Motor neuron (in vitro differentiated cells): ENCODE measurements at regions not wholly inside any gene's neighbourhood (a gene's known extent, or its start where the extent isn't known, plus 50 kb on each side); places are given as distances from the start of the nearest gene placed in this dataset.
A peak's percentile ranks its signal among the peaks of the same experiment; 100 is the strongest.
"Not testable (repeated sequence)": the region's sequence is repeated elsewhere in the genome, so short reads cannot be mapped to it uniquely, and the experiment has no call there.

Experiments used
- ATAC-seq, 8 experiments: fragments of 200-7000 bp; cut with Tn5 transposase; replicated peaks in 6 of 8; 2 replicates each; pipeline ENCODE4 v1.8.0; 2021; ENCODE audit warnings: mild to moderate bottlenecking in 8 of 8, moderate library complexity in 8 of 8
- H3K27ac ChIP-seq, 2 donors: fragments of 250-450 bp; sonication (Bioruptor Pico); 2 replicates each; pipeline ENCODE4 v1.9.0; 2021; ENCODE audit warnings: antibody characterized with exemption in 2 of 2, mild to moderate bottlenecking in 2 of 2, moderate library complexity in 1 of 2
- H3K4me1 ChIP-seq, 2 donors: fragments of 250-450 bp; sonication (Bioruptor Pico); replicated peaks in 1 of 2; 2 replicates each; pipeline ENCODE4 v1.6.1; 2021; ENCODE audit warnings: antibody characterized with exemption in 2 of 2, mild to moderate bottlenecking in 2 of 2, moderate library complexity in 1 of 2
- H3K4me3 ChIP-seq, 5 donors: fragments of 250-450 bp; sonication (Bioruptor Pico); 2 replicates each; pipeline ENCODE4 v1.9.0; 2021; ENCODE audit warnings: antibody characterized with exemption in 5 of 5, mild to moderate bottlenecking in 5 of 5, moderate library complexity in 4 of 5
- WGBS, 10 experiments: fragments of 450-650 bp; shearing (Covaris generic); methylation state at CpG; one replicate each; pipeline ENCODE4 v1.0.0; 2022; 5-methylcytosine and 5-hydroxymethylcytosine counted together
- in situ Hi-C, 9 experiments: fragments of 400-800 bp; cut with MboI; loops; one replicate each; pipeline ENCODE4 v1.15.0; 2021; ENCODE audit warnings: low sequenced_read_pairs in 9 of 9, low pct_unique_long_range_greater_than_20kb in 2 of 9; ENCODE audit not compliant: unreplicated experiment in 9 of 9

GRCh38 chr12:66751432-66752113 lies 72.7 kb upstream of the GRIP1 start:
- no peak overlapping the region for H3K27ac ChIP-seq
- peak in 4 of 8 experiments; percentile 29 to 44 (median 32) for ATAC-seq
- in situ Hi-C loops = no loop called here
- peaks cover 10 to 28% of the 10 kb centered on the region in 2 donors for H3K4me1 ChIP-seq
- WGBS, 10 experiments = 0 to 100% (median 84%) methylated on average over 1 of the region's 1 CpG; no CpG with 5 or more reads in 2 of the 10 experiments
- no peak overlapping the region for H3K4me3 ChIP-seq

- in situ Hi-C loops = no loop called here
- peaks cover 10 to 24% of the 10 kb centered on the region in 2 donors for H3K4me1 ChIP-seq
- H3K27ac ChIP-seq = peak overlapping the region; percentile 38 to 48
- peak in 2 of 8 experiments; percentile 13 to 44 for ATAC-seq
- H3K4me3 ChIP-seq = no peak overlapping the region
- WGBS, 10 experiments = 0 to 100% (median 67%) methylated on average over 1 of the region's 1 CpG; no CpG with 5 or more reads in 1 of the 10 experiments
These were observed 74.9 kb upstream of the GRIP1 start for GRCh38 chr12:66753810-66754209.

- Histone ChIP-seq H3K4me1 (peaks cover 10 to 24% of the 10 kb centered on the region in 2 donors), H3K27ac (no peak overlapping the region), H3K4me3 (no peak overlapping the region)
- no peak for ATAC-seq
- in situ Hi-C loops = no loop called here
- 0 to 100% (median 80%) methylated on average over 1 to 2 of the region's 2 CpGs; no CpG with 5 or more reads in 1 of the 10 experiments for whole genome bisulfite sequencing, 10 experiments
These were observed 77.0 kb upstream of the GRIP1 start for GRCh38 chr12:66755727-66756395.

GRCh38 chr12:66756631-66757030 lies 77.8 kb upstream of the GRIP1 start:
- in situ Hi-C loops = no loop called here

DNA sequence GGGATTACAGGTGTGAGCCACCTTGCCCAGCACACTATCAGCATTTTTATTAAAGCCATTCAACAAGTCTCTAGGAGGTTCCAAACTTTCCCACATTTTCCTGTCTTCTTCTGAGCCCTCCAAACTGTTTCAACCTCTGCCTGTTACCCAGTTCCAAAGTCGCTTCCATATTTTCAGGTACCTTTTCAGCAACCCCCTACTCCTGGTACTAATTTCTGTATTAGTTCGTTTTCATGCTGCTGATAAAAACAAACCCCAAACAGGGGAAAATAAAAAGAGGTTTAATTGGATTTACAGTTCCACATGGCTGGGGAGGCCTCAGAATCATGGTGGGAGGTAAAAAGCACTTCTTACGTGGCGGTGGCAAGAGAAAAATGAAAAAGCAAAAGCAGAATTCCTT lies 81.2 kb upstream of the GRIP1 start:
- H3K4me3 ChIP-seq, ATAC-seq, H3K27ac ChIP-seq, in situ Hi-C loops: not testable (repeated sequence)
- H3K4me1 ChIP-seq = peaks cover 8 to 26% of the 10 kb centered on the region in 2 donors
- 10 to 100% (median 80%) methylated on average over 1 to 4 of the region's 4 CpGs for WGBS, 10 experiments

More at GRCh38 chr12:66756631-66757030, 77.8 kb upstream of the GRIP1 start:
- H3K27ac ChIP-seq = no peak overlapping the region
- peaks cover 10 to 24% of the 10 kb centered on the region in 2 donors for H3K4me1 ChIP-seq
- WGBS, 10 experiments = 33 to 100% (median 89%) methylated on average over 1 of the region's 1 CpG; no CpG with 5 or more reads in 5 of the 10 experiments
- no peak overlapping the region for H3K4me3 ChIP-seq
- ATAC-seq = no peak

- Histone ChIP-seq H3K4me1 (peaks cover 15 to 46% of the 10 kb centered on the region in 2 donors), H3K27ac (peak overlapping the region; percentile 15 to 46), H3K4me3 (no peak overlapping the region)
- WGBS, 10 experiments = 0 to 80% (median 54%) methylated on average over 1 to 4 of the region's 4 CpGs
- in situ Hi-C loops = no loop called here
- peak in 5 of 8 experiments; percentile 36 to 74 (median 54) for ATAC-seq
These were observed 84.6 kb upstream of the GRIP1 start for GRCh38 chr12:66763467-66763866.

- WGBS, 10 experiments = 50 to 100% (median 83%) methylated on average over 1 of the region's 1 CpG; no CpG with 5 or more reads in 6 of the 10 experiments
- H3K4me1 ChIP-seq = peaks cover 15 to 51% of the 10 kb centered on the region in 2 donors
- no peak for ATAC-seq
- H3K27ac ChIP-seq = no peak overlapping the region
- in situ Hi-C loops = no loop called here
- no peak overlapping the region for H3K4me3 ChIP-seq
These were observed 86.3 kb upstream of the GRIP1 start for GRCh38 chr12:66765204-66765603.

- 0 to 75% (median 52%) methylated on average over 2 to 7 of the region's 7 CpGs for WGBS, 10 experiments
- Histone ChIP-seq H3K4me1 (peaks cover 12 to 41% of the 10 kb centered on the region in 2 donors), H3K4me3 (no peak overlapping the region), H3K27ac (peak overlapping the region; percentile 23 to 60)
- ATAC-seq = peak in 5 of 8 experiments; percentile 18 to 66 (median 42)
- in situ Hi-C loops = no loop called here
These were observed 88.7 kb upstream of the GRIP1 start for GRCh38 chr12:66767536-66767935.

DNA sequence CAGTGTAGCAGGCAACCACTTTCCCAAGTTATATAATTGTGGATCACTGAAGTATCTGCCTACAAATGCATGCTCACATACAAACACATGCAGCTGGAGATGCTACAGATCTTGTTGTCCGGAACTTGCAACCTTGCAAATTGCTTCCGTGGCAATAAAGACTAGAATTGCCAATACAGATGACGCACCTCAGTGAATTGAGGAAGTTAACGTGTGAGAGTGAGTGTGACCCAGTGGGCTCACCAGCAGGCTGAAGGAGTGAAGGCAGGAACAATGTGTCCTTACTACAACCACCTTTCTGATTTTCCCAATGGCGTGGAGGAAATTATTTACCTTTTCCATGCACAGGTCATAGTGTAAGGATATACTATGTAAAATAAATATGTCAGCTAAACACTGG lies 89.4 kb upstream of the GRIP1 start:
- Histone ChIP-seq H3K27ac (peak overlapping the region in 1 of 2 donors; percentile 60), H3K4me3 (no peak overlapping the region), H3K4me1 (peaks cover 9 to 34% of the 10 kb centered on the region in 2 donors)
- 10 to 100% (median 78%) methylated on average over 2 to 4 of the region's 5 CpGs; no CpG with 5 or more reads in 2 of the 10 experiments for WGBS, 10 experiments
- ATAC-seq = peak in 1 of 8 experiments; percentile 16
- in situ Hi-C loops = no loop called here

- H3K4me1 ChIP-seq = peaks cover 14 to 38% of the 10 kb centered on the region in 2 donors
- H3K4me3 ChIP-seq = no peak overlapping the region
- ATAC-seq = peak in 6 of 8 experiments; percentile 35 to 88 (median 54)
- no peak overlapping the region for H3K27ac ChIP-seq
- in situ Hi-C loops = no loop called here
These were observed 96.1 kb upstream of the GRIP1 start for GRCh38 chr12:66774929-66775328.

DNA sequence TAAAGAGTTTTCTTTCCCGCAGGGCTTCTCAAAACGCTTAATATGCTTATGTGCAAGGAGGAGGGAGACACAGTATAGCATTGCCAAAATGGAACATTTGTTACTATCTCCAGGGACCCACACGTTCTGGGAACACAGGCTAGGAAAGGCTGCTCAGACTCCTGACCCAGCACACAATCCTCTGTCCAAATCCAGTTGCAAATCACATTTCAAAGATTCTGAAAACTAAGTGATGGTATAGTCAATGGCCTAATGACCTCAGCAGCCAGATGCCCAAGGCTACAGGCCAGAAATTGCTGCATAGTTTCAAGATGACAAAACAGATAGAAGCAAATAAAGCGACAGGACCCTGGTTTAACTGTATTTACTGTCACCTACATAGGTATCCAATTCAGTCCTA lies 97.0 kb upstream of the GRIP1 start:
- ATAC-seq = peak; percentile 24 to 80 (median 44)
- in situ Hi-C loops = no loop called here
- no peak overlapping the region for H3K4me3 ChIP-seq
- WGBS, 10 experiments = 3 to 82% (median 57%) methylated on average over 2 to 4 of the region's 4 CpGs; no CpG with 5 or more reads in 1 of the 10 experiments
- peaks cover 14 to 38% of the 10 kb centered on the region in 2 donors for H3K4me1 ChIP-seq
- peak overlapping the region in 1 of 2 donors; percentile 25 for H3K27ac ChIP-seq

DNA sequence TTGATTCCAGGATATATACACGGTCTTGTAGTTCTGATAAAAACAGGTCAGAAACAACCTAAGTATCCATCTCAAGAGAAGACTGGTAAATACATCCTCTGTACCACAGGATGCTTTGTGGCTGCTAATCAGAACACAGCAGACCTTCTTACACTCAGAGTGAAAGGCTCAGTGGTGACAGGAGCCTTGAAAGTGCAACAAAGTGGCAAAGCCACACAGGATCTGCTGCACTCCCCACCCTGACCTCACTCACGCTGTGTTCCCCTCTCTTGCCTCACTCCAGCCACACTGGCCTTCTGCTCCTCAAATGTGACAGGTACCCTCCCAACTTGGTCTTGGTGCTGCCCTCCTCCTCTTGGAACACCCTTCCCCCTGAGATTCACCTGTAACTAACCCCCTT lies 98.1 kb upstream of the GRIP1 start:
- 35 to 100% (median 83%) methylated on average over 1 to 2 of the region's 2 CpGs; no CpG with 5 or more reads in 1 of the 10 experiments for WGBS, 10 experiments
- H3K27ac ChIP-seq = no peak overlapping the region
- H3K4me1 ChIP-seq = peaks cover 14 to 38% of the 10 kb centered on the region in 2 donors
- peak in 1 of 8 experiments; percentile 21 for ATAC-seq
- in situ Hi-C loops = no loop called here
- H3K4me3 ChIP-seq = no peak overlapping the region

GRCh38 chr12:66779466-66779865 lies 100.6 kb upstream of the GRIP1 start:
- whole genome bisulfite sequencing, 10 experiments = 13 to 100% (median 92%) methylated on average over 1 to 3 of the region's 3 CpGs; no CpG with 5 or more reads in 2 of the 10 experiments
- ATAC-seq = no peak
- H3K4me1 ChIP-seq = peaks cover 14 to 32% of the 10 kb centered on the region in 2 donors
- no peak overlapping the region for H3K27ac ChIP-seq
- no peak overlapping the region for H3K4me3 ChIP-seq
- in situ Hi-C loops = no loop called here
